GM12878 (cell line): ENCODE measurements at regions not wholly inside any gene's neighbourhood (a gene's known extent, or its start where the extent isn't known, plus 50 kb on each side); places are given as distances from the start of the nearest gene placed in this dataset.

ENCODE experiments used
- ATAC-seq: fragments of 200-7000 bp; cut with Tn5 transposase; 3 replicates; pipeline ENCODE4 v1.9.1; 2020; ENCODE audit warnings: mild to moderate bottlenecking, moderate library complexity
- BruUV-seq: library from RNA; stranded (reverse); fragments of 400-500 nt; replicated peaks from 2 replicates; lab custom pipeline; 2021; lab: Mats Ljungman, UMichigan
- CTCF ChIA-PET: fragments of 300-600 bp; sonication (Branson Sonifier 250); formaldehyde crosslinking; extraction: SDS; loops from one replicate; lab custom pipeline; 2021; ENCODE audit warnings: inconsistent platforms; lab: Yijun Ruan, JAX
- POLR2A ChIA-PET: fragments of 350-600 bp; formaldehyde crosslinking; extraction: SDS; loops from one replicate; lab custom pipeline; 2021; ENCODE audit warnings: inconsistent platforms; lab: Charles Lee
- RAD21 ChIA-PET: fragments of 300-600 bp; sonication (Branson Sonifier 250); formaldehyde crosslinking; loops from one replicate; lab custom pipeline; 2023; ENCODE audit warnings: antibody characterized with exemption; ENCODE audit not compliant: unreplicated experiment; lab: Charles Lee
- SMC1A ChIA-PET: fragments of 300-600 bp; sonication (Branson Sonifier 250); formaldehyde crosslinking; loops from one replicate; lab custom pipeline; 2023; ENCODE audit not compliant: unreplicated experiment, uncharacterized antibody; lab: Charles Lee
- DNase-seq: peaks from one replicate; pipeline ENCODE4 v3.0.0-alpha.2; 2011; ENCODE audit warnings: low read depth, low spot score
- FAIRE-seq: peaks from 3 replicates; lab custom pipeline; 2011; peaks lifted over from hg19 to GRCh38; lab: Jason Lieb, UNC
- H2AFZ ChIP-seq: 2 replicates; pipeline ENCODE4 v1.6.0; 2011; ENCODE audit warnings: low read depth, low read length, control low read depth; ENCODE audit not compliant: control insufficient read depth
- H3K27ac ChIP-seq: 2 replicates; pipeline ENCODE4 v1.5.1; 2011; ENCODE audit warnings: control low read depth; ENCODE audit not compliant: control insufficient read depth, insufficient read depth
- H3K27me3 ChIP-seq, 2 experiments: replicated peaks in 1 of 2; 2 replicates each; pipeline versions ENCODE4 v1.6.0 to v1.6.1; 2011; ENCODE audit warnings: low read length in 1 of 2; ENCODE audit not compliant: control insufficient read depth in 2 of 2, insufficient read depth in 2 of 2
- H3K36me3 ChIP-seq, 2 experiments: 2 replicates each; pipeline ENCODE4 v1.5.1; 2011; ENCODE audit warnings: low read length in 1 of 2; ENCODE audit not compliant: control insufficient read depth in 2 of 2, insufficient read depth in 2 of 2
- H3K4me1 ChIP-seq: 2 replicates; pipeline ENCODE4 v1.6.1; 2011; ENCODE audit warnings: mild to moderate bottlenecking, low read length, moderate library complexity, mixed read lengths; ENCODE audit not compliant: control insufficient read depth, insufficient read depth
- H3K4me2 ChIP-seq: 2 replicates; pipeline ENCODE4 v1.6.0; 2011; ENCODE audit warnings: control low read depth; ENCODE audit not compliant: control insufficient read depth, insufficient read depth
- H3K4me3 ChIP-seq: fragments of 200-600 bp; sonication (generic); 2 replicates; pipeline ENCODE4 v1.5.1; 2016
- H3K79me2 ChIP-seq: 2 replicates; pipeline ENCODE4 v1.6.0; 2011; ENCODE audit warnings: low read length; ENCODE audit not compliant: control insufficient read depth, insufficient read depth
- H3K9ac ChIP-seq: 2 replicates; pipeline ENCODE4 v1.8.0; 2011; ENCODE audit warnings: low read length, control low read depth, mixed read lengths; ENCODE audit not compliant: control insufficient read depth, insufficient read depth
- H3K9me3 ChIP-seq: replicated peaks from 3 replicates; pipeline ENCODE4 v1.5.1; 2011; ENCODE audit warnings: mild to moderate bottlenecking, low read length; ENCODE audit not compliant: control insufficient read depth, insufficient read depth
- H4K20me1 ChIP-seq: 2 replicates; pipeline ENCODE4 v1.6.0; 2011; ENCODE audit not compliant: control insufficient read depth, insufficient read depth
- ASH2L ChIP-seq: fragments of 300-600, 200-600 bp; sonication (generic); IDR thresholded peaks from 2 replicates; pipeline ENCODE4 v1.6.1; 2017; ENCODE audit warnings: low read depth, mild to moderate bottlenecking, borderline replicate concordance
- BACH1 ChIP-seq: fragments of 450-650 bp; IDR thresholded peaks from 2 replicates; pipeline ENCODE4 v1.6.1; 2017; ENCODE audit warnings: mild to moderate bottlenecking, borderline replicate concordance
- BCLAF1 ChIP-seq: fragments of 450-650 bp; IDR thresholded peaks from 2 replicates; pipeline ENCODE4 v1.6.1; 2017; ENCODE audit warnings: antibody characterized with exemption, mild to moderate bottlenecking, moderate library complexity
- HDGF ChIP-seq: fragments of 450-650 bp; IDR thresholded peaks from 2 replicates; pipeline ENCODE4 v1.6.1; 2016; ENCODE audit warnings: antibody characterized with exemption
- MLLT1 ChIP-seq: fragments of 450-650 bp; IDR thresholded peaks from 2 replicates; pipeline ENCODE4 v1.6.1; 2016; ENCODE audit warnings: mild to moderate bottlenecking
- MYC ChIP-seq: IDR thresholded peaks from 2 replicates; pipeline ENCODE4 v1.6.1; 2011; ENCODE audit warnings: mild to moderate bottlenecking, low read length, moderate library complexity, inconsistent platforms; ENCODE audit not compliant: insufficient read depth, insufficient replicate concordance, insufficient read length, severe bottlenecking
- NKRF ChIP-seq: fragments of 450-650 bp; conservative IDR thresholded peaks from 2 replicates; pipeline ENCODE4 v1.6.1; 2017; ENCODE audit warnings: mild to moderate bottlenecking, moderate library complexity
- SMAD5 ChIP-seq: IDR thresholded peaks from 2 replicates; pipeline ENCODE4 v1.6.1; 2016; ENCODE audit warnings: antibody characterized with exemption, low read depth
- SRF ChIP-seq, 2 experiments: IDR thresholded peaks; 2 replicates each; pipeline ENCODE4 v1.6.1; 2011; ENCODE audit warnings: low read depth in 2 of 2, low read length in 2 of 2, mild to moderate bottlenecking in 1 of 2, moderate library complexity in 1 of 2
- ZNF24 ChIP-seq: fragments of 450-650 bp; IDR thresholded peaks from 2 replicates; pipeline ENCODE4 v1.6.1; 2017; ENCODE audit warnings: antibody characterized with exemption, mild to moderate bottlenecking
- ZNF274 ChIP-seq: IDR thresholded peaks from one replicate; pipeline ENCODE4 v1.8.0; 2011; ENCODE audit not compliant: insufficient read length, insufficient read depth
- ZZZ3 ChIP-seq: IDR thresholded peaks from 2 replicates; pipeline ENCODE4 v1.6.1; 2011; ENCODE audit warnings: low read depth; ENCODE audit not compliant: control insufficient read depth, insufficient read length
- WGBS: methylation state at CpG from one replicate; pipeline ENCODE4 v1.1.6; 2016; ENCODE audit warnings: low lambda C conversion rate; ENCODE audit not compliant: insufficient replicate concordance, insufficient coverage; ENCODE audit errors: missing lambda C conversion rate; 5-methylcytosine and 5-hydroxymethylcytosine counted together
- in situ Hi-C: fragments of 300-500 bp; cut with MboI; formaldehyde crosslinking; loops from 9 replicates; pipeline ENCODE4 v1.14.3; 2018; ENCODE audit warnings: mixed read lengths
- intact Hi-C: fragments of 100-400 bp; cut with micrococcal nuclease; formaldehyde crosslinking; loops from one replicate; pipeline ENCODE4 v1.14.2; 2022; ENCODE audit not compliant: unreplicated experiment

- RAD21 ChIA-PET, result no interaction called here
- H3K9ac ChIP-seq, result no peak overlapping the region
Observed at GRCh38 chr6:153218184-153218792, 87.2 kb upstream of the RGS17 start.

GRCh38 chr6:153216789-153217188 is 85.7 kb upstream of the RGS17 start:
- no peaks in the 10 kb centered on the region for H3K9me3 ChIP-seq
- POLR2A ChIA-PET, result no interaction called here
- no TSS peak for BruUV-seq
- no peaks in the 10 kb centered on the region for H3K4me1 ChIP-seq
- in situ Hi-C loops, result no loop called here
- H3K27me3 ChIP-seq, result no peaks in the 10 kb centered on the region
- no peak overlapping the region for H2AFZ ChIP-seq
- CTCF ChIA-PET, result no interaction called here
- FAIRE-seq, result no peak
- no peak overlapping the region for H3K9ac ChIP-seq
- RAD21 ChIA-PET, result no interaction called here
- 21% methylated on average over 2 of the region's 2 CpGs for WGBS
- H3K4me3 ChIP-seq, result no peak overlapping the region
- intact Hi-C loops, result no loop called here
- DNase-seq, result no peak
- SMC1A ChIA-PET, result no interaction called here
- H3K79me2 ChIP-seq, result no peaks in the 10 kb centered on the region
- no peaks in the 10 kb centered on the region for H4K20me1 ChIP-seq
- no peaks in the 10 kb centered on the region for H3K36me3 ChIP-seq
- no peak overlapping the region for H3K4me2 ChIP-seq
- no peak for ATAC-seq
- no peak overlapping the region for H3K27ac ChIP-seq
- TF ChIP-seq BACH1 (no peak), SRF (IDR thresholded peaks at IDR 0.05; ENCODE audit: low read depth in 2 of 2, low read length in 2 of 2) (no peak), ZNF24 (no peak), ZZZ3 (no peak), MYC (no peak), ASH2L (no peak), BCLAF1 (no peak), MLLT1 (no peak), NKRF (no peak), HDGF (no peak), ZNF274 (no peak)

More at GRCh38 chr6:153218184-153218792, 87.2 kb upstream of the RGS17 start:
- Histone ChIP-seq H3K4me2 (no peak overlapping the region), H4K20me1 (no peaks in the 10 kb centered on the region), H3K79me2 (no peaks in the 10 kb centered on the region), H3K4me1 (no peaks in the 10 kb centered on the region), H3K27ac (no peak overlapping the region), H3K36me3 (no peaks in the 10 kb centered on the region), H2AFZ (no peak overlapping the region), H3K9me3 (no peaks in the 10 kb centered on the region), H3K4me3 (no peak overlapping the region), H3K27me3 (no peaks in the 10 kb centered on the region)
- DNase-seq (no peak), FAIRE-seq (no peak), ATAC-seq (no peak)
- no TSS peak for BruUV-seq
- in situ Hi-C loops, result no loop called here
- POLR2A ChIA-PET, result no interaction called here
- SMC1A ChIA-PET, result interaction anchor here (0.5 kb wide), 1 partner anchor 71 kb away, joined by 3 read pairs; no protein-coding TSS in a partner anchor
- CTCF ChIA-PET, result no interaction called here
- intact Hi-C loops, result no loop called here
- WGBS, result 0% methylated on average over 2 of the region's 3 CpGs
- no peak for TF ChIP-seq SMAD5
- TF ChIP-seq, all 136 proteins: peak for 0
